Suprapubic skin (tissue), 4 donors: ENCODE measurements at regions not wholly inside any gene's neighbourhood (a gene's known extent, or its start where the extent isn't known, plus 50 kb on each side); places are given as distances from the start of the nearest gene placed in this dataset.

Experiments used
- DNase-seq, 2 donors: peaks; one replicate each; pipeline ENCODE4 v3.0.0-alpha.2; 2019; ENCODE audit warnings: low spot score in 2 of 2
- H3K27ac ChIP-seq: fragments of 200-600 bp; sonication (generic); one replicate; pipeline ENCODE4 v1.5.1; 2019
- H3K27me3 ChIP-seq: fragments of 200-600 bp; sonication (generic); one replicate; pipeline ENCODE4 v1.5.1; 2019
- H3K36me3 ChIP-seq: fragments of 200-600 bp; sonication (generic); one replicate; pipeline ENCODE4 v1.5.1; 2019
- H3K4me1 ChIP-seq: fragments of 200-600 bp; sonication (generic); one replicate; pipeline ENCODE4 v1.5.1; 2019
- H3K4me3 ChIP-seq: fragments of 200-600 bp; sonication (generic); one replicate; pipeline ENCODE4 v1.5.1; 2019; ENCODE audit warnings: mild to moderate bottlenecking
- H3K9me3 ChIP-seq: fragments of 200-600 bp; sonication (generic); one replicate; pipeline ENCODE4 v1.5.1; 2019
- CTCF ChIP-seq, 2 donors: fragments of 200-600 bp in 1 of 2; fragments of 450-650 bp in 1 of 2; sonication (generic) in 1 of 2; IDR thresholded peaks; one replicate each; pipeline ENCODE4 v1.5.1; 2016 to 2019; ENCODE audit warnings: antibody characterized with exemption in 2 of 2, mild to moderate bottlenecking in 1 of 2, moderate library complexity in 1 of 2
- EP300 ChIP-seq: sonication (generic); formaldehyde crosslinking; IDR thresholded peaks from one replicate; pipeline ENCODE4 v1.6.1; 2017; ENCODE audit warnings: antibody characterized with exemption
- POLR2A ChIP-seq, 2 donors: fragments of 450-650 bp; IDR thresholded peaks; one replicate each; pipeline ENCODE4 v1.6.1; 2017; ENCODE audit warnings: antibody characterized with exemption in 2 of 2, mild to moderate bottlenecking in 2 of 2, moderate library complexity in 2 of 2
- POLR2AphosphoS5 ChIP-seq, 3 donors: sonication (generic); formaldehyde crosslinking; IDR thresholded peaks; one replicate each; pipeline ENCODE4 v1.6.1; 2017; ENCODE audit warnings: antibody characterized with exemption in 3 of 3
- WGBS: methylation state at CpG from one replicate; pipeline ENCODE4 v1.1.5; 2018; 5-methylcytosine and 5-hydroxymethylcytosine counted together

- Histone ChIP-seq H3K36me3 (no peaks in the 10 kb centered on the region), H3K27me3 (no peaks in the 10 kb centered on the region), H3K4me1 (no peaks in the 10 kb centered on the region), H3K4me3 (no peak overlapping the region), H3K9me3 (no peaks in the 10 kb centered on the region), H3K27ac (no peak overlapping the region)
- 76% methylated on average over 2 of the region's 2 CpGs for WGBS
- DNase-seq = no peak
- TF ChIP-seq EP300 (no peak), POLR2AphosphoS5 (IDR thresholded peaks at IDR 0.05) (no peak), CTCF (IDR thresholded peaks at IDR 0.05) (no peak), POLR2A (IDR thresholded peaks at IDR 0.05) (no peak)
Measured at GRCh38 chr10:57905861-57906260, 361.8 kb downstream of the IPMK start.

- WGBS = 72% methylated on average over 2 of the region's 2 CpGs
- TF ChIP-seq EP300 = no peak
- no peak for TF ChIP-seq CTCF (IDR thresholded peaks at IDR 0.05)
- TF ChIP-seq POLR2A (IDR thresholded peaks at IDR 0.05) = no peak
- no peak for TF ChIP-seq POLR2AphosphoS5 (IDR thresholded peaks at IDR 0.05)
- H3K4me3 ChIP-seq = no peak overlapping the region
Measured at GRCh38 chr10:57905010-57905409, 362.7 kb downstream of the IPMK start.

GRCh38 chr10:57898231-57898630, 369.5 kb downstream of the IPMK start:
- TF ChIP-seq POLR2A (IDR thresholded peaks at IDR 0.05) (no peak), EP300 (no peak), CTCF (IDR thresholded peaks at IDR 0.05) (no peak), POLR2AphosphoS5 (IDR thresholded peaks at IDR 0.05) (no peak)
- Histone ChIP-seq H3K9me3 (peaks cover 6% of the 10 kb centered on the region), H3K27me3 (no peaks in the 10 kb centered on the region), H3K4me1 (peaks cover 3% of the 10 kb centered on the region), H3K27ac (no peak overlapping the region), H3K4me3 (no peak overlapping the region), H3K36me3 (no peaks in the 10 kb centered on the region)
- no peak for DNase-seq
- 42% methylated on average over 4 of the region's 4 CpGs for WGBS

More at GRCh38 chr10:57905010-57905409, 362.7 kb downstream of the IPMK start:
- H3K4me1 ChIP-seq = no peaks in the 10 kb centered on the region
- H3K9me3 ChIP-seq = no peaks in the 10 kb centered on the region
- no peaks in the 10 kb centered on the region for H3K36me3 ChIP-seq
- no peak for DNase-seq
- no peak overlapping the region for H3K27ac ChIP-seq
- no peaks in the 10 kb centered on the region for H3K27me3 ChIP-seq

- Histone ChIP-seq H3K27ac (no peak overlapping the region), H3K4me1 (peaks cover 3% of the 10 kb centered on the region)
- TF ChIP-seq POLR2AphosphoS5 (IDR thresholded peaks at IDR 0.05) = no peak
- TF ChIP-seq CTCF (IDR thresholded peaks at IDR 0.05) = no peak
- TF ChIP-seq POLR2A (IDR thresholded peaks at IDR 0.05) = no peak
- TF ChIP-seq EP300 = no peak
Measured at GRCh38 chr10:57897611-57898010, 370.1 kb downstream of the IPMK start.

GRCh38 chr10:57894361-57894760, 373.3 kb downstream of the IPMK start:
- peaks cover 6% of the 10 kb centered on the region for H3K9me3 ChIP-seq
- TF ChIP-seq POLR2A (IDR thresholded peaks at IDR 0.05) (no peak), CTCF (IDR thresholded peaks at IDR 0.05) (no peak), EP300 (no peak), POLR2AphosphoS5 (IDR thresholded peaks at IDR 0.05) (no peak)
- H3K36me3 ChIP-seq = no peaks in the 10 kb centered on the region
- H3K27me3 ChIP-seq = no peaks in the 10 kb centered on the region
- peaks cover 3% of the 10 kb centered on the region for H3K4me1 ChIP-seq
- H3K27ac ChIP-seq = no peak overlapping the region
- no peak overlapping the region for H3K4me3 ChIP-seq
- no peak for DNase-seq

More at GRCh38 chr10:57897611-57898010, 370.1 kb downstream of the IPMK start:
- peaks cover 6% of the 10 kb centered on the region for H3K9me3 ChIP-seq
- no peaks in the 10 kb centered on the region for H3K36me3 ChIP-seq
- no peaks in the 10 kb centered on the region for H3K27me3 ChIP-seq
- DNase-seq = no peak
- WGBS = 82% methylated on average over 6 of the region's 6 CpGs
- no peak overlapping the region for H3K4me3 ChIP-seq
